ENCODE measurements at regions not wholly inside any gene's neighbourhood (a gene's known extent, or its start where the extent isn't known, plus 50 kb on each side); places are given as distances from the start of the nearest gene placed in this dataset.
"Not testable (repeated sequence)": the region's sequence is repeated elsewhere in the genome, so short reads cannot be mapped to it uniquely, and the experiment has no call there.

DNA sequence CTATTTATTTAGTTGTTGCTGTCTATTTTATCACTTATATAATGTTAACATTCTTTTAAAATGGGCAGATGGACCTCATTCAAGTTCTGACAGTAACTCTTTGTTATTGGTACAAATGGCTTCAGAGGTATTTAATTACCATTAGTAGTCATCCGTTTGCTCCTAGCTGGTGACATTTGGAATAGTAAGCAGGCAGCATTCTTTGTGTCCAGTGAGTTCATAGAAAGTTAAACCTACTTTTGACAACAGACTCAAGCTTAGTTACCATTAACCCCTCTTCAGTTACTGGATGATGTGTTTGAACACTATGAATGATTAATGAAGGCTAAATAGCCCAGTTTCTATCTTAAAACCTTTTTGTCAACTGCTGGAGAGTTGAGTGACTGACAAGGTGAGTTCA is 500.7 kb upstream of the ATP11B start:
- DNase-seq = no peak

DNA sequence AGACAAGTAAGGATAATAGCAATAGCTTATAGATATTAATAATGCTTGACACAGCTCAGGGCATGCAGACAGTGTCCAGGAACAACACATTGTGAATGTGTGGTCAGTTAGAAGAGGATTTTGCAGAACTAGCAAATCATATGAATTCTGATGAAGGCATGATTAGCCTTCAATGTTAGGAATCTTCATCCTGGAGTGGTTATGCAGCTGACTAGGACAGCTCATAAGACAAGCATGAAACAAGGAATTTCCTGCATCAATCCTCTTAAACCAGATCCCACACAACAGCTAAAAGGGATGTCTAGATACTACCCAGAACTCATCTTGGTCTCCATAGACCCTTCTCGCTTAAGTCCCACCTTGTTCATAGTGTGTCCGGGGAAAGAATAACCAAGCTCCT is 499.0 kb upstream of the ATP11B start:
- DNase-seq = no peak

DNA sequence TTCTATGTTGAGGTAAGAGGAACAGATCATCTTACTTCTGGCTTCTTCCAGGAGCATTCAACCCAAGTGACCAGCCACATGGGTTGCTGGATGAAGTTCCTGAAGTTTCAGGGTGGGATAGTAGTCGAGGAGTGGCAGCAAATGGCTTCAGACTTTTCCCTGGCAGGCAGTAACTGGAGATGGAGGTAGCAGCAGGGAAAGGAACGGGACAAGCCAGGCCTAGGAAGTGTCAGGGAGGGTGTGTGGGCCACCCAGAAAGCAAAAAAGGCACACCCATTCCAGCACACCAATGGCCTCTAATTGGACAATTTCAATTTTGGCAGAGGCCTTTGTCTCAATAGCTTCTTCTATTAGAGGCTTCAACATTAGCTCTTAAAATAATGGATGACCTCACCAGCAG is 498.6 kb upstream of the ATP11B start:
- no peak for DNase-seq

DNA sequence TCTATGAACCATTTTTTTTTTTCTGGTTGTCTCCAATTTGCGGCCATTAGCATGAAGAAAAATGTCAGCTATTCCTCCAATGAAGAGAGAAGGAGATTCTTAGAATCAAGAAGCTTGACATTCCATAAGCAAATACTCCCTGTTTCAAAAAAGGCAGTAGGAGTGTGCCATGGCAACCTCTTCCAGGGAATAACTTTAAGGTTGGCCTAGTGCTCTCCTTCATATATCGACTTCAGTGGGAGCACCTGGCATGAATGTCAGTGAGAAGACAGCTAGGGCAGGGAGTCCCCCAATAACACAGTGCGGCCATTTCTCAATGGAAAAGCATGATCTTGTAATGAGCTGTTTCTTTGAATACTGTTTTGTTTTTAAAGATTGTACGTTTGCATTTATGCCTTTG is 493.0 kb upstream of the ATP11B start:
- no peak for DNase-seq

DNA sequence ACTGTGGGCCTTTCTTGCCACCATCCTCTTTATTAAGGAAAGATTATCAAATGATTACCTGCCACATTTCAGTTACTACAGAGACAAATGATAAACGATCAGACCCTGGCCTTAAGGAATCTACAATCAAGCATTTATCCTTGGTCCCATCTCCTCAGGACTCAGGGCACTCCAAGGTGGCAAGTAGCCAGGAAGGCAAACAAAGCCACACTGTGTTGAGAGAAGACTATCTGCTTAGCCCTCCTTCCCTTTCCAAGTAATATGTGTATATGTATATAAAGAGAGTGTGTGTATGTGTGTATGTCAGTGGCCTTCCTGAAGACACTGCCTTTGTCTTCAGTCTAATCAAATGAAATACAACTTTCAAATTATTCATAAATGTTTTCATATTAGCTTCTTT is 490.1 kb upstream of the ATP11B start:
- no peak for DNase-seq

DNA sequence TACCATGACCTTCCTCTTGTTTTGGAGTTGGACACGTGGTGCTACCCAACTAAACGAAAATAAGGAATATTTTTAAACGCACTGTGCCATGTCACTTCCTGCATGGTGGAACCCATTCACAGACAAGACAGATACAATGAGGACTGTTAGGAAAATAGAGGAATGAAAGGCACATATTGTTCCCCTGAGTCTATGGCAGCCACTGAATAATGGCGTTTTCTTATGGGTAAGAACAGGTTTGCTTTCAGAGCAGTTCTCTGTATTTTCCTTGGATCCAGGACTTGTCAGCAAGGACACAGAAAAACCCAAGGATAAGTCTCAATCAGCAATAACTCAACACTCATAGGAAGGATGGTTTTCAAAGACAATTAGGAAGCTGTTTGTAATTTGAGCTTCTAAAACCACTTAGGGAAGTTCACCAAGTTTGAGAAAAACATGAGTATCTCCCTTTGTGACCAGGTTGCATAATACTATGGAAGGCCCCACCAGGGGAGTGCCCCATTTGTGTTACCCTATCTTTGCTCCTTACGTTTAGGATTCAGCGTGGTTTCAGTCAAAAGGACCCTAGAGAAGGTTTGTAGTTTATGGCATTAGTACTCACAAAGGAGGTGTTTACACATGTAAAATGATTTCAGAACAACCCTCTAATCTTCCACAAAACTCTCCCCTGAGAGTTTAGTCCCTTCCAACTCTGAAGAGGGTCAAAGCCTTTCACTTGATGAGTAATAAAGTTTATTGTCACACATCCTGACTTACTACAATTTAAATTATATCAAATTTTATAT is 487.2 kb upstream of the ATP11B start:
- DNase-seq = no peak

DNA sequence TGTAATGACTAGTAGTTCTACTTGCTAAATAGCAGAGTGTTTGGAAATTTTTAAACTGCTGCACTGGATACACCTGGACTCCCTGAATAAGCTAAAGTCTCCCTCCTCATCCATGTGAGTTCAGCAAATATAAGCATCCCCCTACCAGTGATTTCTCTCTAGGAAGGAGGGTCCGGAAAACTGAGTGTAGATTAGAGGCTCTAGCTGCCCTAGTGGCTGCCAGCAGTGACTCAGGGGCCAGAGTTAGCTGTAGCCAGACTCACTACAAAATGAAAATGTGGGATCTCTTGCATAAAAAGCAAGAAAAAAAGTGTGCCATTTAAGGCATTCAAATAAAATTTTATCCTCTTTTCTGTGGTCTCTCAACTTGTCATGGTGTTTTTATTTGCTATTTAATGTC is 485.0 kb upstream of the ATP11B start:
- no peak for DNase-seq

DNA sequence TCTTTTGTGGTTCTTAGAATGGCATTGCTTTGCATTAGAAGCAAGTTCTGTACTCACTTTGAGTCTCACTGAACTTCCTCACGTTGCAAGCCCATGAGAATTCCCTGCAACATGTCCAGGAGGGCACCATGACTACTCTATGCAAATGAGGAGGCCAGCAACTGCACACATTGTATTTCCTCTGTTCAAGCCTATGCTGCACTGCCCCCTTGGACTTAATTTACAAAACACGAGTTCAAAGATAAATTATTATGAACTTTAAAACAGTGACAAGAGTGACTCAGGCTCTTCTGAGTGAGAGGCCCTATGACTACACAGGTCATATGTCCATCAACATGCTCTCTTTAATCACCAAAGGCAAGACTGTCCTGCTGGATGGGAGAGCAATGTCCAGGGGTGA is 484.2 kb upstream of the ATP11B start:
- DNase-seq = no peak

DNA sequence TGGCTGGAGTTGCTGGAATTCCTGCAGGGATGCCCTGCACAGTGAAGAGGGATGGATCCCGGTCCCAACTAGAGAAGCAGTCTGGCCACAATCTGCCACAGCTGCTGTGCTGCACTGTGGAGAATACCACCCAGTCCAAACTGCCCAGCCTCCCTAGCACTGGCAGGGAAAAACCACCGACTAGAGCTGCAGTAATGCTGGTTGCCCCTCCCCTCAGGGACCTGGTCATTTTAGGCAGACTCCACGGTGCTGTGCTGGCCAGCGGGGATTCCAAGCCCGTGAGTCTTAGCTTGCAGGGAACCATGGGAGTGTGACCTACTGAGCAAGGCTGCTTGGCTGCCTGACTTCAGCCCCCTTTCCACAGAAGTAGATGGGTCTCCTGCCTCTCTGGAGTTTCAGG is 478.0 kb upstream of the ATP11B start:
- no peak for DNase-seq

DNA sequence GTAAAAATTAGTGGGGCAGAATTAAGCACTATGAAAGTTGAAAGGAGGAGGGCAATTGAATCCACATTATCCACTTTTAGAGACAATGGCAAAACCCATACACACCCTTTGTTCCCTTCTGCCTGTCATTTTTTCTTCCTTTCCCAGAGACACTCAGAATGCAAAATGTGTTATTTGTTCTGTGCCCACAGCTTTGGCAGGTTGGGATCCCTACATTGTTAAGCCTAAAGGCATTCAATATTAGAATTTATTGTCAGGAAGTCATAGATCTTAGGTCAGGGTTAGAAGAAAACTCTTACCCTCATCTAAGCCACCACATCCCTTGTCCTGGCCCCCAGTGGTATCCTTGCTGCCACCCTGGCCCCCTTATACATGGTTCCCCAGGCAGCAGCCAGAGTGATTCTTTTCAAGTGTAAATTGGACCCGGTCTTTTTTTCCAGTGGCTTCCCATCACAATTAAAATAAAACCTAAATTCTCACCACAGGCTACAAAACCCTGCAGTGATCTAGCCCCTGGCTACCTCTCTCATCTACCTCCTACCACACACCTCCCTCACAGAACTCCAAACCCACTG is 470.1 kb upstream of the ATP11B start:
- no peak for DNase-seq

DNA sequence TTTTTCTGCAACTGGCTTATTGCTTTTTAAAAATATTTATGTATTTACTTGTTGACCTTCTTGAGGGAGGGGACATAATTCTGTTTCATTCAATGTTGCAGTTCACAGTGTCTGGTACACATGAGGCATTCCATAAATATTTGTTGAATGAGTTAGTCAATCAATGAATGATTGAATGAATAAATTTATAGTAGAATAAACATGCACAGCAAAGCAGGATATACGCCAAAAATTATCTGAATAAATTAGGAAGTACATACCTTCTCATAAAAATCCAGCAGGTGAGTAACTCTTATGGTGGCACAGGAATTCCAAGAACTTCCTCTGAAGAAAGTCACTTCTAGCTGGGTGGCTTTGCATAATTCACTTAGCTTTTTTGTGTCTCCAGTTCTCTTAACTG is 469.4 kb upstream of the ATP11B start:
- DNase-seq = no peak

DNA sequence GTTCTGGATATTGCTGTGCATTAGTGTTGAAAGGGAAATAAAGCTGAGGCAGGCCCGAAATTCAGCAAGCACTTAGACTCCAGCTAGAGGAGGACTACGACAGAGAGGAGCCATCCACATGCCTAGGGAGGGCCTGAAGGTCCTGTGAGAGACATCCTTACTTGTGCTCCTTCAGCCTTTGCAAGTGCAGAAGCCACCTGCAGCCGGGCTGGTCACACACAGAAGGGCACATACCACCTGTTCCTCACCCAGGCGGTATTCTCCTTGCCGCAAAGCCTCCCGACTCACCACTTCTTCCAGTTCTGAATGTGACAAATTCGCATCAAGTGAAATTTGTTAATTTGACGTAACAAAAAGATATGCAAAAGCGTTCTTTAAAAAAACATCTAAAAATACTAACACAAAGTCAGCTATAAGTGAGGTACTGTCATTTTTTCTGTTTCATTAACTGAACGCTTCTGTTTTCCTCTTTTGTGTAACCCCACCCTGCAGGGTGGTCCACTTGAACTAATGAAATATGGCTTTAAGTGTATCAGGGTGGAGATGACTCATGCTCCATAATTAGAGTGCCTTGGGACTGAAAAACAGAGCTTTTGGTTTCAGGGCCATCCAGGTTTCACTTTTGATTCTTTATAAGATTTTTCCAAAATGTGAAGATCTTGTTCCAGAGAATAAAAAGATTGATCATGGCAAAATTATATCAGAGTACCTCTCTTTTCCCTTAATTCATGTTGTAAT is 467.9 kb upstream of the ATP11B start:
- DNase-seq = no peak

DNA sequence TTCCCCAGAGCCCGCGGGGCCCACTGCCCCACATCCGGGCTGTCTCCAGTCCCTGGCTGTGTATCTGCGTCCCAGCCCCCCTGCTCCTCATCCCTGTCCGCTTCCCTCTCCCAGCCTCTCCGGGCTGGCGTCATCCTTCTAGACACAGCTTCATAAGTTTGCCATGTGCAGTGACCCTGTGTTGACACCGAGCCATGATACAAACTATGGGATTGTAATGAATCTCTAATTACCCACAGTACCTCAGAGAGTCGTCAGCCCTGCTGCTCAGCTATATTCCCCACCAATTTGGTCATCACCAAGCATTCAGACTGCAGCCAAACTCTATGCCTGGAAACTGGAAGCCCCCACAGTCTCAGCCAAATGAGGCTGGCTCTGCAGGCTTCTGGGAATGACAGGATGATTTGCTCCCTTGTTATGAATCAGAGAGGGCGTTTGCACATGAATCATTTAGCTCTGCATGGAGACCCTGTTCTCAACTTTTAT is 466.1 kb upstream of the ATP11B start:
- no peak for DNase-seq

DNA sequence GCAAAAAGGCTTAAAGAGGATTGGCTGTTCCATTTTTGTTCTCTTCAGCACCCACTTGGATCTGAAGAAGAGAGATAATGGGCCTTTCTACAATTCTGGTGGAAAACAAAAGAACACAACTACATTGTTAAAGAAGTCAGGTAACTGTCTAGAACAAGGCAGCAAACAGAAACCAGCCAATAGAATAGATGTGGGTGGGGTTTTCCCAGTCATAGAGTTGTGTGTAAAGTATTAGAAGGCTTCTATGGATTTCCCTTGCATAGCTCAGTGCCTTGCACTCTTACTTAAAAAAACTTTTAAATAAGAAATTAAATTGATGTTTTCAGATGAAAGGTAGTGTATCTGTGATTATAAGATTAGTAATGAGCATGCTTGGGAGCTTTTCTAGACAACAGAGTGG is 462.7 kb upstream of the ATP11B start:
- DNase-seq = no peak

DNA sequence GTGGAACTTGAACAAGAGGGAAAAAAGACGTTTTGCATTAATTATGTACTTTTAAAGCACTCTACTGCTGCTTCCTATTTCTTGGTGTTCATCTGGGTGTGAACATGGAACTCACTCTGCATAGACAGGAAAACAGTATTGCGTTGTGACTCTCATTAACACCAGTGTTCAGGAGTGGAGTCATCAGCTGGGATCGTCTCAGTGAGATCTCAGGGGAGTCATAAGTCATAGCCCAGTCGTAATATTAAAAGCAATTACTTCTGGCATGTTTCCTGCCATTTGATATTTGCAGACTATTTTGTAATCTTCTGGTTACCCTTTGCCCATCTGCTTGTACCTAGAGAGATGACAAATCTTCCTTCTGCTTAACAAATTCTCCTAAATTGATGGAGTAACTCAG is 462.0 kb upstream of the ATP11B start:
- DNase-seq = no peak

DNA sequence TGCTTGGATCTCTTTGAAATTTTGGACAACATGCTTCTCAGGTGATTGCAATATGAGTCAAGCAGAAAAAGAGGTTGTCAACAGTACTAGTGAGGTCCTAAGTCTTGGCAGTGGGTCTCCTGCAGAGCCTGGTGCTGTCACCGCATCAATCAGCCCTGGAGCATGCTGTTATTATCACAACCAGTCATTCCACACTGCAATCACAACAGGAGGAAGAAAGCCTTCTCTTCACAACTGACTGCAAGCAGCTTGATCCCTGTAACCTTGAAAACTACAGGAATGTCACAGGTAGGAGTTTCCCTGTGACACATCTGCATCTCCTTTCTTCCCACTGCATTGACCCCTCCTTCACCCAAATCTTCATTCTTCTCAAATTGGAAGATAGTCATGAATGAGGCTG is 451.1 kb upstream of the ATP11B start:
- DNase-seq = no peak

DNA sequence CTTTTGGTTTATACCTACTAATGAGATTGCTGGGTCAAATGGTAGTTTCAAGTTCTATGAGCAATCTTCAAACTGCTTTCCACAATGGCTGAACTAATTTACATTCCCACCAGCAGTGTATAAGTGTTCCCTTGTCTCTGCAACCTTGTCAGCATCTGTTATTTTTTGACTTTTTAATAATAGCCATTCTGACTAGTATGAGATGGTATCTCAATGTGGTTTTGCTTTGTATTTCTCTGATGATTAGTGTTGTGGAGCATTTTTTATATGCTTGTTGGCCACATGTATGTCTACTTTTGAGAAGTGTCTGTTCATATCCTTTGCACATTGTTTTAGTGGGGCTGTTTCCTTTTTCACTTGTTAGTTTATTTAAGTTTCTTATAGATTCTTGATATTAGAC is 449.3 kb upstream of the ATP11B start:
- not testable (repeated sequence) for DNase-seq

DNA sequence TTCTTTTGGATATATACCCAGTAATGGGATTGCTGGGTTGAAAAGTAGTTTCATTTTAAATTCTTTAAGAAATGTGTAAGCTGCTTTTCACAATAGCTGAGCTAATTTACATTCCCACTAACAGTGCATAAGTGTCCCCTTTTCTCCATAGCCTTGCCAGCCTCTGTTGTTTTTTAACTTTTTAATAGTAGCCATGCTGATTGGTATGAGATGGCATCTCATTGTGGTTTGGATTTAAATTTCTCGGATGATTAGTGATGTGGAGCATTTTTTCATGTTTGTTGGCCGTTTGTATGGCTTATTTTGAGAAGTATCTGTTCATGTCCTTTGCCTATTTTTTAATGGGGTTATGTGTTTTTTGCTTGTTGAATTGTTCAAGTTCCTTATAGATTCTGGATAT is 444.3 kb upstream of the ATP11B start:
- DNase-seq = no peak

DNA sequence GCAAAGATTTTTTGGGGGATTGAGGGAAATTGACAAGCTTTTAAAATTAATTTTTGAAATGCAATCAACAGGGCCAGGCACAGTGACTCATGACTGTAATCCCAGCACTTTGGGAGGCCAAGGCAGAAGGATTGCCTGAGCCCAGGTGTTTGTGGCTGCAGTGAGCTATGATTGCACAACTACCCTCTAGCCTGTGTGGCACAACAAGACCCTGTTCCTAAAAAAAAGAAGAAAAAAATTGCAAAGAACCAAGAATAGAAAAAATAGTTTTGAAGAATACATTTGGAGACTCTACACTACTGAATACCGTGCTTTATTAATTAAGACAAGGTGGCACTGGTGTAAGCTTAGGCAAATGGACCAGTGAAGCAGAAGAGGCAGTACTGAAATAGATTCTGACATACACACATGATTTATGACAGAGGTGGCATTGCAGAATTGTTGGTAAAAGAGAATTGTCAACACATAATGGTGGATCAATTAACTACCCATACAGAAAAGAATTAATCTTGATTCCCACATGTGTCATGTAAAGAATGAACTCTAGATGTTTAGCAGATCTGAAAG is 443.3 kb upstream of the ATP11B start:
- no peak for DNase-seq

DNA sequence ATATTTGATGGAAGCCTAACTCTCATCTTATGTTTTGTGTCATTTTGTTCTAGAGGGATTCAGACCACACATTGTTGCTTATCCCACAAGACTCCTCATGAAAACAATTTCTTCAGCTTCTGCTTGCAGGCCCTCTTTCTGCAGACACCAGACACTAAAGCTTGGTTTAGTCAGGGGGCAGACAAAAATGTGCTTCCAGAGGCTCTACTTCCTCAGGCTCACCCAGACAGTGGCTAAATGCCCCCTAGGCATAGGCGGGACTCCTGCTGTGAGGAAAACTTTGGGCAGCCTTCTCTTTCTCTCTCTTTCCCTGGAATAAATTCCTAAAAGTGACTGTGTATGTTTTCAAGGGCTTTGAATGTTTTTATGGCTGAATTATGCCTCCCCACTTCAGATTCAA is 435.4 kb upstream of the ATP11B start:
- no peak for DNase-seq

DNA sequence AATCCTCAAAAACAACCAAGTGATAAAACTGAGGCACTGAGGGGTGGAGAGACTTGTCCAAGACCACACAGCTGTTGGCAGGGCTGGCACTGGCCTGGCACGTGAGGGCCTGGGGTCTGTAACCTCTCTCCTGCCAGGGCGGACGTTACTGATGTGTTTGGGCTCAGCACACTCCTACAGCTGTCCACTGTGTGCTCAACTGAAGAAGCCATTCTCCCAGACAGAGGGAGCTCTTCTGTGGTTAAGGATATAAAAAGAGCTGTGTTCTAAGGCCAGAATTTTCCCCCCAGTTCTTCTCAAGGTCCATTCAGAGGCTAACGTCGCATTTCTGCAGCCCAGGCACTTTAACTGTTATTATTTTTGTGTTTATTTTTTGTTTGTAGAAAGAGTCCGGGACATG is 429.0 kb upstream of the ATP11B start:
- DNase-seq = no peak

DNA sequence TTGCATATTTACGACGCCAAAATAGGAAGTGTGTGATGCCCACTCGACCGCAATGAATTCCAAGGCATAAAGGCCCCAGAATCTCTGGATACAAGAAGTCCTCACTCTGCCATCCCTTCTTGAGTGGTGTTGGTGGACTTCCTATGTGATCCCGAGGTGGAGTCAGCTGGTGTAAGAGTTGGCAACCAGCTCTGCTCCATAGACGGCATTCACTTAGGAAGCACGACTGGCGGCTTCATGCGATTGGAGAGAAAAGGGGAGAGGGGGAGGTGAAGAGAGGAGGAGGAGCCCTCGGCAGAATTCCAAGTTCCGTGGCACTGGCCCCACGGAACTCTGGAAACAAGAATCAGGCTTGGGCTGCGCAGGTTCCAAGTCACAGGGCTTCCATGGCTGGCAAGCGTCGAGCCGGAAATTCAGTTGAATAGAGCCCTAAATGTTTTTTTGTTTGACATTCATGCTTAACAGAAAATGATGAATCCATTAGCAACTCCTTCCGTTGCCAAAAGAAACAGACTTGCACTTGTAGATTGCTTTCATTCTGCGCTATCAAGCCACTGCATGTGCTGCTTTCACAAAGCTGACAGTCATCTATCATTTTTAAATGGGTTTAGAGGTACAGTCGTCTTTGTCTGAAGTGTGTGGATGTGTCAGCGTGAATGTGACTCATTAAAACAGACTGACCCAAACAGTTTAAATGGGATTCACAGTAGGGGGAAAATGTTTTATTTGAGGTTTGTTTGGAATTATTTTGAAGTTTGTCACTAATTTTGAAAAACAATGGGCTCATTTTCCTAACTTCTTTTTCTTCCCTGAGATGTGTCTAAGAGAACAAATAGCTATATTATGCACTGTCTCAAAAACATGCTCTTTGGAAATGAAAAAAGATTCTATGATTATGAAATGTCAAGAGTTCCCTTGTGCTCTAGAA is 428.3 kb upstream of the ATP11B start:
- no peak for DNase-seq

DNA sequence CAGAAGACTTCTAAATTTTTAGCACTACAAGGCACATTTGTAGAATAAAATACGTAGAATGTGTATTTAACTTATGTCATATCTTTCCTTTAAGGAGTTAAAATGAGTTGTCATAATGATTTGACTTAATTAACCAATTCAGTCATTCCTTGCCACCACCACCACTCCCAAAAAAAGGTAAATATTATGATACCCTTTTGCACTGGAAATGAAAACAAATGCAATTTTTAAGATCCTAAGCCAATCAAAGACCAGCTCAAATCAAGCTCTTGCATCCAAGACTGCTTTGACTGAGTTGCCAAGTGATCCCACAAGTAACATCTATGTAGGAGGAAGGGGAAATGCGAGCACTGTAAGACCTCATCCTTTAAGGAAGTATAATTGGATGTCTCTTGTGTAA is 426.6 kb upstream of the ATP11B start:
- DNase-seq = no peak

All from GDM1 (cell line).